HG03135 (cell line): ENCODE measurements at regions not wholly inside any gene's neighbourhood (a gene's known extent, or its start where the extent isn't known, plus 50 kb on each side); places are given as distances from the start of the nearest gene placed in this dataset.

Experiments used
- ATAC-seq: cut with Tn5 transposase; IDR thresholded peaks from one replicate; pipeline ENCODE4 v1.9.1; 2021; ENCODE audit warnings: mild to moderate bottlenecking, moderate library complexity; ENCODE audit not compliant: unreplicated experiment

DNA sequence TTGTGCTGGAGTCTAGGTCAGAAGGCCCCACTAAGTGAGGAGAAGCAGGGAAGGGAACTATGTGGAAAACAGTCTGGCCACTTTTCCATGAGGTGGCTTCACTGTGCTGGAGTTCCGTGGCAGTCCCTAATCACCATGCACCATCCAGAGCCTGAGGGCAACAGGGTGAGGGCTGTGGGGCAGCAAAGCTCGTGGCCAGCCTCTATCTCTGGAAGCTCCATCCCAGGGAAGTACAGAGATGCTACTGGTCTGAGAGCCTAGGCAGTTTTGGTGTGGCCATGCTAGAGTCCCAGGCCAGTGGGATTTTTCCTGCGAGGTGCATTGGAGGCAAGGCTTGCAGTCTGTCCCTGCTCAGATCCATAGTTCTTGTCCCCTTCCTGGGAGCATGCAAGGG, 157.3 kb upstream of the LRRC7 start:
- ATAC-seq: no peak

DNA sequence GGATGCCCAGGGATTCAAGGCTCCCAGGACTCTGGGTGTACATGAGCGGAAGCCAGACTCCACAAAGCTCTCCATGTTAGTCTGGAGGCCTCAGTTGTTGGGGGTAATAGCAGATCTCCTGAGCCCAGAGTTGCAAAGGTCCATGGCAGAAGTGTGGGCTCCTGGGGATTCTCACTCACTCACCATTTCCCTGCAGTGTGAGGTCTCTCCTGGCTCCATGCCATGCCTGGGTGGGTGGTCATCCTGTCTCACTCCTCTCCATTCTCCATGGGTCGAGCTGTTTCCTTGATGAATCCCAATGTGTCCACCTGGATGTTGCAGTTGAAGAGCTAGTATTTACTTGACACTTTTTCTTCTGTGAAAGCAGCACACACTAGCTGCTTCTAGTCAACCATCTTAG, 156.8 kb upstream of the LRRC7 start:
- no peak for ATAC-seq

DNA sequence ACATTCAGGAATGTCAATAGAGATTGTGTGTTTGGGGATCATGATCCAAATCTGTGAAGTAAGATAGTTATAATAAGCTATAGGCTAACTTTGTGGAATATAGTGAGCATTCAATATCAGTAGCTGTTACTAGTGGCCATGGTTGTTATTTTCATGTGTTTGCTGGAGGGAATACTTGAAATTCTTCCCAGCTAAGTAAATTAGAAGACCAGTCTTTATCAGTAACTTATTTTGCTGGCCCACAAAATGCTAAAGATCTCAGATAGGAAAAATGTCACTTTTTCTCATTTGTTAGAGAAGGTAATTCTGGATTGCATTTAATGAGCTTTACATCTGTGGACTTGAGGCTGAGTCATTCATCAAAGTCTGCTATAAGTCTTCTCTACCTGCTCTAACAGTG, 156.1 kb upstream of the LRRC7 start:
- no peak for ATAC-seq

DNA sequence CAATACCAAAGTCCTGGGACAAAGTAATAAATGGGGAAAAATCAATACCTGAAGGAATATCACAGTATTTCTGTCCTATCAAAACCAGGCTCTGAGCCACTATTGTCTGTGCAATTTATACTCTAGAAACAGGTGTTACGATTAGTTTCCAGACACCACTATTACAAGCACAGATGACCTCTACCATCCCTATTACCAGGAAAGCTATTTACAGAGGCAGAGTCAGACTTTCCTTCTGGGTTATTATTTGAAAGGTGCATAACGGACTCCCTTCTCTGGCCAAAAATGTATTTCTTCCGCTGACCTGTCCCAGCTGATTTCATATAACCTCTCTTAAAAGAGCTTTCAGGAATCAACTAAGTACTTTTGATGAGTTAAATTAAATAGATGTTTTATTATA, 154.6 kb upstream of the LRRC7 start:
- ATAC-seq: no peak

DNA sequence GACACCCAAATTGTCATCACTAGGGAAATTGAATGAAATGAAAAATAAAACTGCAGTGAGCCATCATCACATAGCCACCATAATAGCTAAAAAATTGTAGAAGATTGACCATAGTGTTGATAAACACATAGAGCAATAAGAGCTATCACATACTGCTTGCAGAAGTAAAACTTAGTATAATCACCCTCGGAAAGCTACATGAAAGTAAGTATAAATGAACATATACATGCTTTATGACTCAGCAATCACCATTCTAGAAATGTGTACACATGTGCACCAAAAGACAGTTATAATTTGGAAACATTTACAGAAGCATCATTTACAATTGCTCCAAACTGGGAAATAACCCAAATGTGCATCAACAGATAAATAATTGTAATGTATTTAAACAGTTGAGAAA, 153.1 kb upstream of the LRRC7 start:
- ATAC-seq: no peak

DNA sequence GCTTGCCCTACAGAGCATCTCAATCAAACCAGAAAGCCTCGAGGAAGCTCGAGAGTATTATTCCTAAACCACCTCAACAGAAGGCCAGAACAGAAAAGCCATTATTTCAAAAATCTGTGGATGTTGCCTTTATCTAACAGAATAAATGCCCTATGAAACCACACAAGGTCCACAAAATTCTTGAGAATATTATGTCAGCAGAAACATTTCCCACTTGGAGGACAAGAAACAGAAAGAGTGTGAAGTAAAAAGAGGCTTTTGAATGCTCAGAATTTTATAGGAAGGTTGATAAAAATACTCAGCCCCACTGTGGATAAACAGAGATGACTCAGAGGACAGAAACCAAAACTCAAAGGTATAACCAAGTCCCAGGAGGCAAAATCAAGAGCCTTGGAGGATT, 146.4 kb upstream of the LRRC7 start:
- no peak for ATAC-seq

DNA sequence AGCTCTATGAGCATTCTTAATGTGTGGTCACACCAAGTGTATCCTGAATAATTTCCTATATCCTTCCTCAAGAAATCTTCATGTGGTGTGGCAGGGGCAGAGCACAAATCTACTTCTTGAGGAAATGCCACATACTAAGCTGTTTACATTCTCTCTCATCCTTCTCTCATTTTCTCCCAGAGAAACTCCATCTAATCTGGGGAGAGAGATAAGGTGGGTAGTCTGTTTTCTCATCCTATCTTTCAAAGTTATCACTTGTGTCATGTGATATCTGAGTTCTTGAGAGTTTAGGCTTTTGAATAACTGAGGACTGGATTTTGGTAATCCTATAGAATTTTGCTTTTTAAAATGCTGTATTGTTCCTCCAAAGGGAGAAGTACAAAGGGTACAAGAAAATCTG, 141.9 kb upstream of the LRRC7 start:
- ATAC-seq: no peak

DNA sequence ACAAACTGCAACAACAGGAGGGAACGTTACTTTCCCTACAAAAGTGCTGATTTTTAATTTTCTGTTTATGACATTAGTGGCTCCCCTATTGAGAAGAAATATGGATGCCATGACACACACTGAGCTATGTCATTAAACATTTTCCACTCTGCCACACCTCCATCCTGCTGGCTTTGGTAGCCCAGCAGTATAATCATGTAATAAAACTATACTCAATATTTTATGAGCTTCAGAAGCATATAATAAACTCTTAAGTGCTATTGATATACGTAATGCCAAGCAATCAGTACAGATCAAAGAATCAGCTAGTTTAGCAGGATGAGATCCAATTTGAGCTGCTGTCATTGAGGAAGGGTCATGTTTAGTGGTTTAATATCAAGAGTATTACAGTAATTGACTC, 141.3 kb upstream of the LRRC7 start:
- ATAC-seq: no peak

DNA sequence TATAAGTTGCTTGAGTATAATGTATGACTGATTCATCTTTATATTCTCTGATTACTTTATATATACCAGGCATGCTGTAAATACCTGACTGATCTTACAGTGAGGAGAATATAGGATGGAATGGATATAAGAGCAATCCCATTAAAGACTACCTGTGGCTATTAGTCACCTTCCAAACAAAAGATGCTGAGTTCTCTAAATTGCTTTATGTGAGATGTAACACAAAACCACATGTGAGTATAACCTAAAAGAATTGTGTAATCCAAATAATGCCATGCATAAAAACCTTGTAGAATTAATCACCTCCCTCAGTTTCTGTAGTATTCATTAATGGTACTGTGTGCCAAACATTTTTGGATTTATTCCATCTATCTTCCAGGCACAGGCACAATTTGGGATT, 134.6 kb upstream of the LRRC7 start:
- no peak for ATAC-seq

DNA sequence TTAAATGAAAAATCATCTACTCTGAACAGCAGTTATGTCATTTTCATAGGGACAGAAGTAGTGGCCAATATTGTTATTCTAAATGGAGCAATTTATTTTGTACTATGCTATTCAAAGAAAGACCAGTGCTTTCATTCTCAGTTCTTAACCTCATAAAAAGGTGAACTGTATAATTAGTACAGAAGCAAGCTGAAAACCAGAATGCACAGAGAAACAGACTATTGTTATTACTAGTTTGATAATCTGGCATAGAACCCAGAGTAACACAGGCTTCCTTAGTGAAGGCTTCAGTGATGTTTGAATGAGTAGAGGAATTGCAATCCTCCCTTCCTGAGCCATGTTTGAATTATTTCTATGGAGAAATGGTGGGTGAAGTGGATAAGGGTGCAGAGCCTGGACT, 131.6 kb upstream of the LRRC7 start:
- no peak for ATAC-seq

DNA sequence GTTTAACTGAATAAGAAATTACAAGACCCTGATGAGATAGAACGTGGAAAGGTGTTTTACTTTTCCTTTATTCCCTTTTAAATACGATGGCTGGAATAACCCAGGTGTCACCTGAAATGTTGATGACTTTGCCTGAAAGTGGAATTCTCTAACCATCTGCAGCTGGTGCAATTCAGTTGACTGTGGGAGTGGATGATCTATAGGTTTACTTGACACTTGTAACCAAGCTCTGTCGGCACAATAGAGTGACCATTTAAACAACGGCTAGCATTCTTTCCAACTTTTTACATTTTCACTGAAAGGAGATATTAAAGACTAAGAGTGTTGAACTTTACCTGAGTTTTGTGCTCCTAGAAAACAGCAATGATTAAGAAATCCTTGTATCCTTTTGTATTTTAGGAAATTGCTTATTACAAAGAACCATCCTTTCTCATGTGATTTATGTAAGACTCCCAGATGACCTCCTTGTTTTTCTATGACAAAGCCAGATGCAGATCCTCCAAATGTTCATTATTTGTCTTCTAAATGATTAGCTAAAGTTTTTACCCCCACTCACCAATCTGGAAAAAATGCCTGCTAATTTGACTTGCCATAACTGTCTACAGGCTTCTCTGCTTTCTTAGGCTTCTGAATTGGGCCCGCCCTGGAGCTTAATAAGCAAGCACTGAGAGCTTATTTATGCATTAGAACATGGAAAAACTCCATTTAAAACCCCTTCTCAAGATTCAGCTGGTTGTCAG, 129.5 kb upstream of the LRRC7 start:
- no peak for ATAC-seq

DNA sequence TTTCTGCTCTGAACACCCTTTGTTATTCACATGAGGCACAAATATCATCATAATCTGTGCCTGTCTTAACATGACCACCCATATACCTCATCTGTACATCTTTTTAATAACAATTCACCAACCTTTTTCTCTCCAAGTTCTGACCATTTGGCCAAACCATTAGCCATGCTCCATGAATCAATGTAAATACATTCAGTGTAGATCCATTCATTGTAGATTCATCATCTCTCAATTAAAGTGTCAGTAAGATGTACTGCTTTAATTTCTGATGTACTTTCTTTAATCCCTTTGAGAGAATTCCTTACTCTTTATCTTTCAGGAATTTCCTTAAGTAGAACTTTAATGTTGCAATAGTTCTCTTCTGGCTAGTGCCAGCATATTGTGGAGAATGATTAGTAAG, 126.2 kb upstream of the LRRC7 start:
- no peak for ATAC-seq

DNA sequence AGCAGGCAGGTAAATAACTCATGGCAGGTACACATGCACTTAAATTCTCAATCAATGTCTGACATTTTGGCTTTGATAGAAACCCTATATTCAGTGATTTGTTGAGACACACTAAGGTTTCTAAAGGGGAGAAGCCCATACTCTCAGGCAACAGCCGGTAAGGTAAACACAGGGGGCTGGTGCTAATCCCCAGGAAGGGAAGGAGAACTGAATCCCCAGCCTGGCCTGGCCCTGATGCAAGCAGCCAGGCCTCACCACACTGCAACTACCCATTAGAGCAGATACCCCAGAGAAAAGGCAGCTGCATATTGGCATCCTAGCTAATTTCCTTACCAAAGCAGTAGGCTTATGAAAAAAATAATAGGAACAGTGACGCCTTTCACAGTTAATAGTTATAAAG, 116.5 kb upstream of the LRRC7 start:
- no peak for ATAC-seq

DNA sequence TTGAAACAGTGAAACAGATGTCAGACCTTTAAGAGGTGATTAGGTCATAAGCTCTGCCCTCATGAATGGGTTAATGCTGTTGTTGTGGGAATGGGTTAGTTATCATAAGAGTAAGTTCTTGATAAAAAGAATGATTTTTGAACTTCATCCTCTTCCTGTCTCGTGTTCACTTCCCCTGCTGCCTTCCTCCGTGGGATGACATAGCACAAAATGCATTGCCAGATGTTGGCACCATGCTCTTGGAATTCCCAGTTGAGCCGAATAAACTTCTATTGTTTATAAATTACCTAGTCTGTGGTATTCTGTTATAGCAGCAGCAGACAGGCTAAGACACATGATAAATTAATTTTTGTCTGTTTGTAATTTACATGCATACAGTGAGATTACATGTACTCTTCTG, 112.0 kb upstream of the LRRC7 start:
- ATAC-seq: no peak

DNA sequence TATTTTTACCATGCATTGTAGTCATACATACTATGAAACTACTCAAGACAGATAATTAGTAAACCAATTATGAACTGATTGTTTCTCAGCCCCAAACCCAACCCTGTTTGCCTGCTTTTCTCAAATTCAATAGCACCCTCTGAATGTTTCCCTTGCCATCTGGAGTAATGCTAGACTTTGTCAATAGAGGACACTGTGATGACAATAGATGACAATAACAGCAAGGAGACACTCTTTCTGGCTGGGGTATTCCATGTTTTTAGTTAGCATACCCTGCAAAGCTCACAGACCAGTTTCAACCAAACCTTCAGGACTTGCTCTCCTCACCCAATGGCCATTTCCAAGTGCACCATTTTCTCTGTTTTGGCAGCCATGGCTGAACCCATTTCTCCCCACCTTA, 108.5 kb upstream of the LRRC7 start:
- no peak for ATAC-seq

DNA sequence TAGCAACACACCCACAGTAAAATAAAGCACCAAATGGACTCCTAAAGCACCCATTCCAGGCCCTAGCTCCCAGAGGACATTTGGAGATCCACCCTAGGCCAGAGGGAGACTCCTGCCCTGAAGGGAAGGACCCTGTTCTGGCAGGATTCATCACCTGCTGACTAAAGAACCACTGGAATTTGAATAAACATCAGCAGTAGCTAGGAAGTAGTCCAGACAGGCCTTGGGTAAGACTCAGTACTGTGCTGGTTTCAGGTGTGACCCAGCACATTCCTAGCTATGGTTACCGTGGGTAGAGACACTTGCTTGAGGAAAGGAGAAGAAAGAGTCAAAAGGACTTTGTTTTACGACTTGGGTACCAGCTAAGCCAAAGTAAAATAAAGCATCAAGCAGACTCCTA, 92.7 kb upstream of the LRRC7 start:
- ATAC-seq: no peak

DNA sequence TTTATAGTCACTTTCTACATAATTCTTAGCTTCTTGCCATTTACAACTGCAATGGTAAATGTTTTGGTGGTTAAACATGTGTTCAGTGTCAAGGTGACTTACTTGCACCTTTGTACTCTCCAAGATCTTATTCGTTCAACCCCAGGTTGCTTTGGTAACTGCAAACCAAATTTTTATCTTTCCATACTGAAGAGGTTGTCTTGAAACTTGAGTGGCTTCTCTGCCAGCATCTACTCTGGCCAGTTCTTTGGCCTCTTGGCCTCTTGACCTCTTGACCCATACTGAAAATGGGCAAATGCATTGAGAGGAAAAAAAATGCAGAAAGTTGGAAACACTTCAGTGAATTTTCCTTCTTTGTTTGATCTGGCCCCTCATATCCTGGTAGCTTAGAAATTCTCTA, 88.0 kb upstream of the LRRC7 start:
- ATAC-seq: no peak

DNA sequence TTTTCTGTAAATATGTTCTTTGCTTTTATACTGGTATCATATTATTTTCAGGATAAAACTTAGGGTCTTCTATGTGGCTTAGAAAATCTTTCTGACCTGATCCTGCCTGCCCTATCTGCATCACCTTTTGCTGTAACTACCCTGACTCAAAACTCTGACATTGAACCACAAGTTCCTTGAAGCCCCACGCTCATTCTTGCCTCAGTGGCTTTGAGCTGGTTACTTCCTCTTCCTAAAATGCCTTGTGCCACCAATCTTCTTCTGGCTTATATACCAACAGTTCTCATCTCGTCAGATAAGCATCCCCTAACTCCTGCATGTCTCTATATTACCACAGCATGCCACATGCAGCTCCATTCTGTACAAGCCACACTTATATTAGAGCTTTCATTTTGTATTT, 84.5 kb upstream of the LRRC7 start:
- no peak for ATAC-seq

DNA sequence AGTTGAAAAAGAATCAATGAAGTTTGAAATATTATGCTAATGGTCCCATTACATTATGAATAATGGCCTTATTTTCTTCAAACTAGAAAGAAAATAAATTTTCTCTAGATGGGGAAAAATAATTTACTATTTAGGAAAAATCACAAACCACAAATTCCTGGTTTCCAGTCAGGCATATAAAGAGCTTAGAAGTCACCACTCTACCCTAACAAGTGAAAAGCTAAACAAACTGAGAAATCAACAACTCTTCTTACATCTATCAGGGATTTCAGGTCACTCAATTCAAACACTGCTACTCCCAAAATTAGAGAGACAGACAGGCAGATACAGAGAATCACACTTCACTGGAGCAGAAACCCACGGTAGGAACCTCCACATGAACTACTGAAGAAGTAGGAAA, 82.1 kb upstream of the LRRC7 start:
- ATAC-seq: no peak

DNA sequence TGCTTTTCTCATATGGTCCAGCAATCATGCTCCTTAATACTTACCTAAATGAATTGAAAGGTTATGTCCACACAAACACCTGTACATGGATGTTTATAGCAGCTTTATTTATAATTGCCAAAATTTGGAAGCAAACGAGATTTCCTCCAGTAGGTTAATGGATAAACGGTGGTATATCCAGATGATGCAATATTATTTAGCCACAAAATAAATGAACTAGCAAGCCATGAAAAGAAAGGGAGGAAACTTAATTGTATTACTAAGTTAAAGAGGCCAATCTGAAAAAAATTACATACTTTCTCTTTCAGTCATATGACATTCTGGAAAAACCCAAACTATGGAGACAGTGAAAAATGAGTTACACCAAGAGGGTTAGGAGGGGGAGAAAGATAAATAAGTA, 76.3 kb upstream of the LRRC7 start:
- no peak for ATAC-seq

DNA sequence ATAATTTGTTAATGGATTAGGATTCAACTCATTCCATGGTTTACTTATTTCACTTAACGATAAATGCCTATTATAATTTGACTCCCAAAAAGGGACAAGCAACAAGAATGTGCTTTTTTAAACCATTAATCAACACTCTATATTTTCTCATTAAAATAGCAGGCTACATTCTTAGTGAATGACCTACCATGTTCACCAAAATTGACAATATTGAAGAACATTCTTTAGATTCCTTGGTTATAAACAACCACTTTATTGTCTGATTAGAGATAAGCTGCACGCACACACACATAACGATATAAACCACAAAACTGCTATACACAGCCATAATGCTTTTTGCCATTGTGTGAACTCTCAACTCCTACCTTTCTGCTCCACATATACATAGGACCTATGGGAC, 75.4 kb upstream of the LRRC7 start:
- no peak for ATAC-seq

DNA sequence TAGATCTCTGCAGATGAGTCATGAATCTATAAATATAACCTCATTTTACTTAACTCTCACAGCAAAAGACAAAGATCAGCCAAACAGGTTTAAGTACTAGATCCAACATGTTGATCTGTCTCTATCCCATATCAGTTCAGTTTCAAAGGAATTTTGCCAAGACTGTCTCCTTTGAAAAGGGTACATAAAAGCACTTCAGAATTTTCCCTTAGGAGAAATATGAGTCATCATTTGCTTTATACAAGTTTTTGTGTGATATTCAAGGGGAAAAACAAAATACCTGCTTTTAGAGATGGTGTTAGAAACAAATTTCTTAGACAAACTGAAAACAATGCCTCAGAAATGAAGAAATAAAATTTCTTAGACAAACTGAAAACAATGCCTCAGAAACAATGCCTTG, 73.5 kb upstream of the LRRC7 start:
- ATAC-seq: no peak

DNA sequence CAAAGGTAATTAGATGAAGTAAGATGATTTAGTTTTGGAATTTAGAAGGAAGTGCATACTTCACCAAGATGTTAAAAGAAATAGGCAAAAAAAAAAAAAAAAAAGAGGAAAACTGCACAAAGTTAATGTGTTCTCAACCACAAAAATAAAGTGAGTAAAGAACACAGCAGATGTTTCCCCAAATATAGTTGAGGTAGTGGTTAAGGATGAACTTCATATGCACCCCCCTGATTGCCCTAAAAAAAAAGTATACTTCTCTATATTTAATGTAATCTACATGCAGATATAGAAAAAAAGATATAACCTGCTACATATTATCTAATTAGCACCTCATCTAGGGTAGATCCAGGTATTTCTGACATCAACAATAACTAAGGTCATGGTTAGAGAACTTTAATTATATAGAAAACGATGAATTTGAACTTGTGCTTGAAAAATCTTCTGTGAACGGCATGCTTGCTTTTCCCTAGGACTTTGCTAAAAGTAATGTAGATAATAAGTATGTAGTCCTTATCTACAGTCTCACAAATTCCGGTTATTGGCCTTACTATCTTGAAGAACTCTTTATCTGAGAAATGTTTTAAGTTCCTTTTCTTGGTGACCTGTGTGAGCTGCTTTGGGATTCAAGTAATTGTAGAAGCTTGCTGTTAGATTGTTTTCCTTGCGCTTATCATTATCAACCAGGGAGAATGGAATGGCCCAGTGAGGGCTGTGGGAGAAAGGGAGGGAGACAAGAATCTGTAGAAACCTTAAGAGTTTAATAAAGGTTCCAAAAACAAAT, 70.1 kb upstream of the LRRC7 start:
- no peak for ATAC-seq
